ENCODE measurements at regions not wholly inside any gene's neighbourhood (a gene's known extent, or its start where the extent isn't known, plus 50 kb on each side); places are given as distances from the start of the nearest gene placed in this dataset.

DNA sequence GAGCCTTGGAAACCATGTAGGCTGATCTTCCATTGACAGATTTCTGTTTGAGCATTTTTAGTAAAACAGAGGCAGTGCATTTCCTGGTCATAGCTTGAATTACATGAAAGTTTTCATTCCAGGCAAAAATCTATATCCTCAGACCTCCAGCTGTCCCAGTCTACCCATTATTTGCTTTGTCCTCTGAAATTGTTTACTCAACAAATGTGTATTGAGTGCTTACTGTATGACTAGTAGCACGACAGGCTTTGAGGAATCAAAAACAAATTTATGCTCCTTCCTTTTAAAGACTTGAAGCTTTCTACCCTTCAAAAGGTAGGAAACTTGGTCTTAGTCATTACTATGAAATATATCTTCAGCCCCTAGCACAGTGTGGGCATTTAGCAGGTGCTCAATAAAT, 307.9 kb upstream of the IGFBP7 start:
- H2BK120ac ChIP-seq (ENCODE audit: low read depth, low read length, poor library complexity, severe bottlenecking) = no peak overlapping the region
- no peak overlapping the region for H3K18ac ChIP-seq (ENCODE audit: insufficient read length, low read depth, low read length)
- H3K9me3 Mint-ChIP-seq = peaks cover 18% of the 10 kb centered on the region in 2 experiments

More for the DNA sequence above, 307.9 kb upstream of the IGFBP7 start:
- H4K5ac ChIP-seq (ENCODE audit: insufficient read length, low read depth, low read length) = no peak overlapping the region
- no peak overlapping the region for H2BK12ac ChIP-seq (ENCODE audit: insufficient read length, low read depth, low read length)
- no peaks in the 10 kb centered on the region for H3K79me1 ChIP-seq (ENCODE audit: insufficient read depth, low read depth, low read length, poor library complexity, severe bottlenecking)
- no peaks in the 10 kb centered on the region for H3K79me2 ChIP-seq (ENCODE audit: insufficient read depth, low read length)
- no peak overlapping the region for H2BK20ac ChIP-seq (ENCODE audit: low read depth, low read length, poor library complexity, severe bottlenecking)
- no peak overlapping the region for H4K91ac ChIP-seq (ENCODE audit: insufficient read length, low read depth, low read length)
- DNase-seq = no peak
- Mint-ChIP-seq H3K27me3 (ENCODE audit: low read depth) (no peaks in the 10 kb centered on the region; the same call in 1 of the 2 replicates), H3K27ac (no peak overlapping the region), H3K36me3 (ENCODE audit: insufficient read depth in 1 of 3, low read depth in 3 of 3) (peaks cover 9 to 17% (median 10%) of the 10 kb centered on the region in 3 experiments), H3K4me3 (no peak overlapping the region), H3K4me1 (no peaks in the 10 kb centered on the region)
- no peaks in the 10 kb centered on the region for H3K23me2 ChIP-seq (ENCODE audit: insufficient read length, low read depth, low read length, poor library complexity, severe bottlenecking)
- no peak overlapping the region for H3K4me2 ChIP-seq (ENCODE audit: insufficient read depth, insufficient read length, low read length)
- no peak overlapping the region for H2AFZ ChIP-seq (ENCODE audit: low read length)
- H3K9ac ChIP-seq (ENCODE audit: extremely low read depth, insufficient read length, low read length) = no peak overlapping the region
- no peak overlapping the region for H4K8ac ChIP-seq (replicated peaks; ENCODE audit: insufficient read length, low read depth, low read length)
- H3T11ph ChIP-seq (ENCODE audit: low read length) = no peak overlapping the region
- no peak overlapping the region for H2AK5ac ChIP-seq (ENCODE audit: insufficient read length, low read length)
- WGBS (ENCODE audit: extremely low coverage, insufficient read length, low lambda C conversion rate) = no CpG with 5 or more reads among the region's 1 CpG
- H3K4ac ChIP-seq (ENCODE audit: low read depth, low read length) = no peak overlapping the region
- no peaks in the 10 kb centered on the region for H3K9me3 ChIP-seq (ENCODE audit: control insufficient read depth, low read depth, low read length)
- no peak overlapping the region for H2BK5ac ChIP-seq (ENCODE audit: insufficient read length, low read length)
- H4K20me1 ChIP-seq (ENCODE audit: control insufficient read depth, insufficient read depth, insufficient read length) = no peaks in the 10 kb centered on the region
- H3K23ac ChIP-seq (ENCODE audit: insufficient read length, low read depth, low read length) = no peak overlapping the region
- no peak overlapping the region for H3K27ac ChIP-seq (ENCODE audit: insufficient read length, low read depth, low read length)
- H3K14ac ChIP-seq (ENCODE audit: insufficient read depth, low read length) = no peak overlapping the region
- H3K27me3 ChIP-seq (ENCODE audit: insufficient read depth, low read length) = no peaks in the 10 kb centered on the region
- no peak overlapping the region for H2BK15ac ChIP-seq (ENCODE audit: low read depth, low read length)
- TF ChIP-seq, protein P1, sequence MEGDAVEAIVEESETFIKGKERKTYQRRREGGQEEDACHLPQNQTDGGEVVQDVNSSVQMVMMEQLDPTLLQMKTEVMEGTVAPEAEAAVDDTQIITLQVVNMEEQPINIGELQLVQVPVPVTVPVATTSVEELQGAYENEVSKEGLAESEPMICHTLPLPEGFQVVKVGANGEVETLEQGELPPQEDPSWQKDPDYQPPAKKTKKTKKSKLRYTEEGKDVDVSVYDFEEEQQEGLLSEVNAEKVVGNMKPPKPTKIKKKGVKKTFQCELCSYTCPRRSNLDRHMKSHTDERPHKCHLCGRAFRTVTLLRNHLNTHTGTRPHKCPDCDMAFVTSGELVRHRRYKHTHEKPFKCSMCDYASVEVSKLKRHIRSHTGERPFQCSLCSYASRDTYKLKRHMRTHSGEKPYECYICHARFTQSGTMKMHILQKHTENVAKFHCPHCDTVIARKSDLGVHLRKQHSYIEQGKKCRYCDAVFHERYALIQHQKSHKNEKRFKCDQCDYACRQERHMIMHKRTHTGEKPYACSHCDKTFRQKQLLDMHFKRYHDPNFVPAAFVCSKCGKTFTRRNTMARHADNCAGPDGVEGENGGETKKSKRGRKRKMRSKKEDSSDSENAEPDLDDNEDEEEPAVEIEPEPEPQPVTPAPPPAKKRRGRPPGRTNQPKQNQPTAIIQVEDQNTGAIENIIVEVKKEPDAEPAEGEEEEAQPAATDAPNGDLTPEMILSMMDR (conservative IDR thresholded peaks at IDR 0.05) = no peak
- H3K4me1 ChIP-seq (ENCODE audit: insufficient read depth, low read length) = no peaks in the 10 kb centered on the region
- H3K56ac ChIP-seq (ENCODE audit: insufficient read length, low read depth, low read length) = no peak overlapping the region
